GM18870 (cell line): ENCODE measurements at regions not wholly inside any gene's neighbourhood (a gene's known extent, or its start where the extent isn't known, plus 50 kb on each side); places are given as distances from the start of the nearest gene placed in this dataset.

Experiments used
- ATAC-seq: cut with Tn5 transposase; IDR thresholded peaks from one replicate; pipeline ENCODE4 v1.9.1; 2021; ENCODE audit warnings: moderate library complexity; ENCODE audit not compliant: unreplicated experiment

DNA sequence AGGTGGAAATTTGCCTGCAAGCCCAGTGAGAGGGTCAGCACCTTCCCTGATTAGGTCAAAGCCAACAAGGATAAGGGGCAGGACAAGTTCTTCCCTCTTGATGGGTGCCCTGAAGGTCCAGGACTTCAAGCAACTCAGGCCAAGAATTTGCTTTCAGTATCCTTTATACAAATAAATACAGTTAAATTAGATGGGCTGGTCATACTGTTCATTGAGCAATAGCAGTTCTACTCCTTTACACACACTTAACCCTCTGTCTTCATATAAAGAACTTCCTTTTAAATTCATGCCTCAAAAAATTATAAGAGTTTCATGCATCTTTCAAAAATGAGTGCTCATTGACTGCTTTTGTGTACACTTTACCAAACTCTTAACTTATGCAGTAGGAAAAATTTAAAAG, 392.0 kb downstream of the SPRY1 start:
- no peak for ATAC-seq

- no peak for ATAC-seq
These were observed 394.1 kb downstream of the SPRY1 start for GRCh38 chr4:123790681-123791080.

- ATAC-seq = no peak
These were observed 405.6 kb downstream of the SPRY1 start for GRCh38 chr4:123802082-123802645.

GRCh38 chr4:123802933-123803332, 406.3 kb downstream of the SPRY1 start:
- ATAC-seq = no peak

DNA sequence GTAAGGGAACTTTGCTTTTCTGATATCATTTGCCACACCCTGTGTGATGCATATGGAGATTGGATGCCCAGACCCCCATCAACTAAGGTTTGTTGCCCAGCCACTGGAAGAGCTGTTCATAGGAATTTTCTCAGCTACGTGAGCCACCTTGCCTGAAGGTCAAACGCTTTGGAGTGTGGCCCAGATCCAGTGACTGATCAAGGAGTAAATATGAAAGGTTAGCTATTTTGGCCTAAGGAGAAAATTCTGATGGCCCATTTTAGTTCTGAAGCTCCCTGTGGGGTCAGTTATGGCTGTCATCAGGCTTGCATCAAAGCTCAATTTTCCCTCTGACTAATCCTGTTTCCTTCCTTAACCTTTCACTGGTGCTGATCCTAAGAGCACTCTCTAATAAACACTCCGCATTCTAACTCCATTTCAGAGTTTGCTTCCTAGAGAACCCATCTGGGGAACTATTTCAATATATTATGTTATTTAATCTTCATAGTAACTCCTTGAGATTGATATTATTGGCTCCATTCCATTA, 407.7 kb downstream of the SPRY1 start:
- no peak for ATAC-seq

DNA sequence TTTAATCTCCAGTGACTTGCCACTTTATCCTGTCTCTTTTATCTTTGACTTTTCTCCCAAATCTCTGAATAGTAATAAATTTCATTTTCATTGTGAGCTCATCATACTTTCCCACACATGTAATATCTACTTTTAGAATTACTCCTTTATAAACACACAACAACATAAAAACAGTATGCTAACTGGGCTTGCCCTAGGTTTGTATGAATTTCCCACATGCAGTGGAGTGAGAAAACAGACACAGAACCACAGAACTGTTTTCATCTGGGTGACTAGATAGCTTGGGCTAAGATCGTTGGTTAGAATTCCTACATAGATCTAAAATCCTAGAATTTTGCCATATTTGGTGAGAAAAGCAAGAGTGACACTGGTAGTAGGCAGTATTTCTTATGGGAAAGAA, 409.5 kb downstream of the SPRY1 start:
- ATAC-seq = no peak

DNA sequence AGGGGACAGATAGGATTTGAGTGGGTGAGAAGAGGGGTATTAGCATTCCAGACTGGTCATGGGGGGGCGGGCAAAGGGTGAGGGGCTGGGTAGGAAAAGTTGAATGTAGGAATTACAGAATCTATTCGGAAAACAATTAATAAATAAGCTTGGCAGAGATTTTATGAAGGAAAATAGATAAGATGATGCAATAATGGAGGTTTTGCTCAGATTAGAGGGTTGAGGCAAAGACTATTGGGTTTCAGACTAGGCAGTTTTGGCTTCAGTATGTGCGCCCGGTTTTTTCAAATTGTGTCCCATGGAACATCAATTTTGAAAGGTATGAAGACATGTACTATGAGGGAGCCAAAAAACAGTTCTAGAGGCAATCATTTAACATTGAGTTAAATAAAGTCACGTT, 410.6 kb downstream of the SPRY1 start:
- ATAC-seq = no peak

DNA sequence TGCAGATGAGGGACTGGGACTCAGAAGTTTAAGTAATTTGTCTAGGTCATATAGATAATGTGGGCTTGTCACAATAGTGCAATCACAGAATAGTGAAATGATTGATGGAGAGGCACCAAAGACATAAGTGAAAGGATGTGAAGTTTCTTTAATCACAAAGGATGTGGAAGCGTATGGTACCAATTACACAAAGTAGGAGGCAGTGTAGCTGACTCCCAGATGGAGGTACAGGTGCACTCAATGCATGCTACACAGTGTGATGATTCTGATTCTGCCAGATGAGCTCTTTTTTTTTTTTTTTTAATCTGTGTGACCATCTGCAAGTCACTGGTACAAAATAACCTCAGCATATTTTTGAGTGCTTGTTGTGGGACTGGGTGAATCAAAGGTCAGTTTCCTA, 411.3 kb downstream of the SPRY1 start:
- ATAC-seq = no peak

DNA sequence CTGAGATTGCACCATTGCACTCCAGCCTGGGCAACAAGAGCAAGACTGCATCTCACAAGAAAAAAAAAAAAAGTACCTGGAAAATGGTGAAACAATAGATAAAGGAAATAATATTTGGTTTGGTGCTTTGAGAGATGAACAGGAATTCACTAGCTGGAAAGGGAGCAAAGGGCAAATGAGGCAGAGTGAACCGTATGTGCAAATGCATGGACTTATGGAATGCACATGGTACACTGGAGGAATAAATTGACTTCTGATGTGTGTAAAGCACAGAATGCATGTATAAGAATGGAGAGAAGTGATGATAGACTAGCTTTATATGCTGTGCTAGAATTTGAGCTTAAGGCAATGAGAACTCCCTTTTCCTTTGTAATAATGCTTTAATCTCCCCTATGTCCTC, 413.3 kb downstream of the SPRY1 start:
- ATAC-seq = no peak

DNA sequence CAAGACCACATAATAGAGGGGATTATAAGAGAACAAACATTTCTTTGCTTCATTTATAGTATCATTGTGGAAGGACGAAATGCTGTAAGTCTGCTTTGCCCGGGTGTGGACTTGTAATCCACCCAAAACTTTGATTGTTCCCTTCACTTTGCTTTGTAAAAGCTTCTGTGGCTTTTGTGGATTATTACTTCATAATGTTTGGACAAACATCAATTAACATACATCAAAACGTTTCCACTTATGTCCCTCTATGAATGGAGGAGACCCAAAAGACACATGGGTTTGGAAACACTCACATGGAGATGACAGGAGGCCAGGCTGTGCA, 415.4 kb downstream of the SPRY1 start:
- ATAC-seq = no peak

DNA sequence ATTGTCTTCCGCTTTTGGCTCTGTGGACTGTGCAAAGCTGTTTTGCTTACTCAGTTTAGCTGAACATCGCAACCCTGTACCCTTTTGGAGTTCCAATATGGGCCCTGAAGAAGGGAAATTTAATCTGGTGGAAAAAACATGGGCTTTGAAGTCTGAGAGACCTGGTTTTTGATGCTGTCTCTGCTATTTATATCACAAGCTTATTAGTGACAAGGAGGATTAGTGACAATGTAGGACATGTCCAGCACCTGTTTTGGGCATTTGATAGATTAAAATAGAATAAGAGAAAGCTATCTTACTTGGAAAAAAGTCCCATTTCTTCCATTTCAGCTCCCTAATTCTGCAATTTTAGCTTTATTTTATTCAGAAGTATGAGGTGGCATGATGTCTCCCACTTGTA, 417.3 kb downstream of the SPRY1 start:
- no peak for ATAC-seq

GRCh38 chr4:123816462-123816861, 419.9 kb downstream of the SPRY1 start:
- no peak for ATAC-seq

GRCh38 chr4:123817025-123817688, 420.6 kb downstream of the SPRY1 start:
- no peak for ATAC-seq

DNA sequence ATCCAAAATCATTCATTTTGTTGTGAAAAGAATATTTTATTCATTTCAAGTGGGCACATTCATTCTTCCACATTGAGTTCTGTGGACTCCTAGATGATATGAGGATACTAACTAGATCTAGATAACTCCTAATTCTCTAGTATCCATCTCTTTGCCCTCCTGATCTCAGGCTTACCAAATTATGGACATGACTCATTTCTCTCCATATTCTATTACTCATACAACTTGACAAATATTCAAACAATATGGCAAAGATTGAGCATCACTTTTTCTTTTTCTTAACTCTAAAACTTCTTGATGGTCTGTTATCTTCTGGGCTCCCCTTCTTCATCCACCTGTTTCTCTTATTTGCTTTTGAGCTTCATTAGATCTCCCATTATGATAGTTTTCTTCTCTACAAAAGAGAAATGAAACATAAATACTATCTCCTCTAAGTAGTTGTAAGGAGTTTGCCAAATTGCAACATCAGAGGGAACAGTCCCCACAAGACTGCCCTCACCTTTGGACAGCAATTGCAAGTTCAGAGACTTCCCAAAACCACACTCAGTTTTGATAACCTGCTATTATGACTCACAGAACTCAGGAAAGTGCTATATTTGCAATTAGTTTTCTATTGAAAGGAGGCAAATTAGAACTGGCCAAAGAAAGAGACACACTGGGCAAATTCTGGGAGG, 422.9 kb downstream of the SPRY1 start:
- no peak for ATAC-seq

- no peak for ATAC-seq
These were observed 425.3 kb downstream of the SPRY1 start for GRCh38 chr4:123821861-123822260.

- ATAC-seq = no peak
These were observed 425.8 kb downstream of the SPRY1 start for GRCh38 chr4:123822353-123822752.

GRCh38 chr4:123823244-123823643, 426.6 kb downstream of the SPRY1 start:
- ATAC-seq = no peak

GRCh38 chr4:123824524-123824923, 427.9 kb downstream of the SPRY1 start:
- no peak for ATAC-seq

- no peak for ATAC-seq
These were observed 429.1 kb downstream of the SPRY1 start for GRCh38 chr4:123825596-123826291.

DNA sequence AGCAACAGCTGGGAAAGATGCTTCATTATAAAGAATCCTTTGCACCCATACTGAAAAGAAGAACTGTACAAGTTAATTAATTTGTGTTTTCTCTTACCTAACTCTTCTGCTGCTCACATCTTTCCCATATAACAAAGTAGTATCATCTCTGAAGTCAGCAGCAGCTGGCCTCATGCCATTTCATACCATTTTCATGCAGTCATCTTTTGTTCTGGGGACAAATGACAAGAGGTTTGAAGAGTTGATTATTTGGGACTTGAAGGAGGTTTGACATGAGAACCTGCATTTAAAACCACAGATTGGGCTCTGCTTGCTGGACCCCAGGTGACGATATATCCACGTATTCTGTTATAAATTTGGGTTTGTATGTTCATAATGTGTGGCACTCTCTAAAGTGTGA, 430.3 kb downstream of the SPRY1 start:
- no peak for ATAC-seq

- no peak for ATAC-seq
These were observed 430.9 kb downstream of the SPRY1 start for GRCh38 chr4:123827511-123827910.

- ATAC-seq = no peak
These were observed 434.3 kb downstream of the SPRY1 start for GRCh38 chr4:123830930-123831329.
